Esophagus squamous epithelium (tissue), 5 donors: ENCODE measurements at regions not wholly inside any gene's neighbourhood (a gene's known extent, or its start where the extent isn't known, plus 50 kb on each side); places are given as distances from the start of the nearest gene placed in this dataset.

ENCODE experiments used
- DNase-seq: peaks from one replicate; lab custom pipeline; 2025; lab: John Stamatoyannopoulos, UW
- H3K27ac ChIP-seq, 4 donors: fragments of 200-600 bp; sonication (generic); one replicate each; pipeline ENCODE4 v1.5.1; 2016 to 2019; ENCODE audit warnings: mild to moderate bottlenecking in 1 of 4
- H3K27me3 ChIP-seq, 4 donors: fragments of 200-600 bp; sonication (generic); 1 replicate in 3 of 4; 2 replicates in 1 of 4; pipeline versions ENCODE4 v1.5.1 to v1.6.0; 2017 to 2021; ENCODE audit warnings: antibody characterized with exemption in 1 of 4
- H3K36me3 ChIP-seq, 3 donors: fragments of 200-600 bp; sonication (generic); one replicate each; pipeline ENCODE4 v1.5.1; 2016 to 2019
- H3K4me1 ChIP-seq, 3 donors: fragments of 200-600 bp; sonication (generic); one replicate each; pipeline ENCODE4 v1.5.1; 2017 to 2019
- H3K4me3 ChIP-seq, 4 donors: fragments of 200-600 bp; sonication (generic); 1 replicate in 3 of 4; 2 replicates in 1 of 4; pipeline ENCODE4 v1.5.1; 2016 to 2019; ENCODE audit warnings: mild to moderate bottlenecking in 2 of 4, moderate library complexity in 1 of 4
- H3K9me3 ChIP-seq, 3 donors: fragments of 200-600 bp; sonication (generic); one replicate each; pipeline ENCODE4 v1.5.1; 2016 to 2019
- CTCF ChIP-seq, 6 experiments: fragments of 450-650 bp in 4 of 6; fragments of 200-600 bp in 2 of 6; sonication (generic) in 2 of 6; IDR thresholded peaks; one replicate each; pipeline ENCODE4 v1.5.1; 2016 to 2019; ENCODE audit warnings: antibody characterized with exemption in 6 of 6, mild to moderate bottlenecking in 4 of 6, moderate library complexity in 4 of 6
- POLR2A ChIP-seq, 4 donors: fragments of 450-650 bp; IDR thresholded peaks; one replicate each; pipeline ENCODE4 v1.6.1; 2017; ENCODE audit warnings: antibody characterized with exemption in 4 of 4, mild to moderate bottlenecking in 4 of 4, moderate library complexity in 3 of 4
- WGBS, 2 donors: methylation state at CpG; one replicate each; pipeline ENCODE4 v1.1.5; 2018; 5-methylcytosine and 5-hydroxymethylcytosine counted together
- intact Hi-C: fragments of 100-400 bp; cut with DNase I; formaldehyde crosslinking; loops from one replicate; pipeline ENCODE4 v1.15.0; 2022
- donor health status: DM: yes; HTN: yes; CAD: no.

GRCh38 chr4:126202226-126202625 is 887.5 kb downstream of the FAT4 start:
- no peaks in the 10 kb centered on the region for H3K27me3 ChIP-seq
- no peaks in the 10 kb centered on the region for H3K4me1 ChIP-seq
- H3K27ac ChIP-seq: no peak overlapping the region
- WGBS, 2 donors: 56 to 63% methylated on average over 3 of the region's 3 CpGs
- TF ChIP-seq CTCF (IDR thresholded peaks at IDR 0.05) (no peak), POLR2A (IDR thresholded peaks at IDR 0.05) (no peak)
- intact Hi-C loops: no loop called here
- no peak overlapping the region for H3K4me3 ChIP-seq
- no peak for DNase-seq
- H3K9me3 ChIP-seq: no peaks in the 10 kb centered on the region
- no peaks in the 10 kb centered on the region for H3K36me3 ChIP-seq

- WGBS, 2 donors: 77 to 81% methylated on average over 3 of the region's 3 CpGs
- Histone ChIP-seq H3K27ac (no peak overlapping the region), H3K4me1 (no peaks in the 10 kb centered on the region), H3K36me3 (no peaks in the 10 kb centered on the region), H3K27me3 (no peaks in the 10 kb centered on the region), H3K4me3 (no peak overlapping the region), H3K9me3 (no peaks in the 10 kb centered on the region)
- intact Hi-C loops: no loop called here
- no peak for DNase-seq
- TF ChIP-seq POLR2A (IDR thresholded peaks at IDR 0.05) (no peak), CTCF (IDR thresholded peaks at IDR 0.05) (no peak)
Measured at GRCh38 chr4:126207910-126208309, 893.2 kb downstream of the FAT4 start.

GRCh38 chr4:126209147-126209546 is 894.4 kb downstream of the FAT4 start:
- WGBS, 2 donors: 32 to 51% methylated on average over 3 of the region's 3 CpGs
- intact Hi-C loops: no loop called here
- no peak for DNase-seq

GRCh38 chr4:126213996-126214395 is 899.2 kb downstream of the FAT4 start:
- TF ChIP-seq POLR2A (IDR thresholded peaks at IDR 0.05): no peak
- no peak for TF ChIP-seq CTCF (IDR thresholded peaks at IDR 0.05)
- WGBS, 2 donors: 59 to 73% methylated on average over 3 of the region's 3 CpGs
- Histone ChIP-seq H3K4me3 (no peak overlapping the region), H3K36me3 (no peaks in the 10 kb centered on the region), H3K27me3 (no peaks in the 10 kb centered on the region), H3K27ac (no peak overlapping the region), H3K4me1 (no peaks in the 10 kb centered on the region), H3K9me3 (no peaks in the 10 kb centered on the region)
- intact Hi-C loops: no loop called here
- DNase-seq: no peak

More at GRCh38 chr4:126209147-126209546, 894.4 kb downstream of the FAT4 start:
- TF ChIP-seq POLR2A (IDR thresholded peaks at IDR 0.05): no peak
- no peak for TF ChIP-seq CTCF (IDR thresholded peaks at IDR 0.05)
- Histone ChIP-seq H3K4me1 (no peaks in the 10 kb centered on the region), H3K9me3 (no peaks in the 10 kb centered on the region), H3K4me3 (no peak overlapping the region), H3K27ac (no peak overlapping the region), H3K27me3 (no peaks in the 10 kb centered on the region), H3K36me3 (no peaks in the 10 kb centered on the region)

- Histone ChIP-seq H3K27ac (no peak overlapping the region), H3K4me3 (no peak overlapping the region), H3K36me3 (no peaks in the 10 kb centered on the region), H3K4me1 (no peaks in the 10 kb centered on the region), H3K9me3 (no peaks in the 10 kb centered on the region), H3K27me3 (no peaks in the 10 kb centered on the region)
- TF ChIP-seq POLR2A (IDR thresholded peaks at IDR 0.05): no peak
- TF ChIP-seq CTCF (IDR thresholded peaks at IDR 0.05): no peak
- intact Hi-C loops: no loop called here
- DNase-seq: no peak
- WGBS, 2 donors: 27 to 53% methylated on average over 1 of the region's 1 CpG
Measured at GRCh38 chr4:126215759-126216158, 901.0 kb downstream of the FAT4 start.
